Stimulated activated CD4-positive, alpha-beta T cell treated with anti-CD3 and anti-CD28 coated beads, Interleukin-4, amount 100 ng/mL, for 1 hour (primary cell): ENCODE measurements at regions not wholly inside any gene's neighbourhood (a gene's known extent, or its start where the extent isn't known, plus 50 kb on each side); places are given as distances from the start of the nearest gene placed in this dataset.
"Not testable (repeated sequence)": the region's sequence is repeated elsewhere in the genome, so short reads cannot be mapped to it uniquely, and the experiment has no call there.

Source experiments
- DNase-seq: peaks from one replicate; pipeline ENCODE4 v3.0.0-alpha.2; 2020

GRCh38 chr1:38153778-38154470 is 107.3 kb upstream of the POU3F1 start:
- DNase-seq, result no peak

GRCh38 chr1:38153066-38153777 is 106.6 kb upstream of the POU3F1 start:
- no peak for DNase-seq

- no peak for DNase-seq
Observed at GRCh38 chr1:38152351-38153065, 105.9 kb upstream of the POU3F1 start.

DNA sequence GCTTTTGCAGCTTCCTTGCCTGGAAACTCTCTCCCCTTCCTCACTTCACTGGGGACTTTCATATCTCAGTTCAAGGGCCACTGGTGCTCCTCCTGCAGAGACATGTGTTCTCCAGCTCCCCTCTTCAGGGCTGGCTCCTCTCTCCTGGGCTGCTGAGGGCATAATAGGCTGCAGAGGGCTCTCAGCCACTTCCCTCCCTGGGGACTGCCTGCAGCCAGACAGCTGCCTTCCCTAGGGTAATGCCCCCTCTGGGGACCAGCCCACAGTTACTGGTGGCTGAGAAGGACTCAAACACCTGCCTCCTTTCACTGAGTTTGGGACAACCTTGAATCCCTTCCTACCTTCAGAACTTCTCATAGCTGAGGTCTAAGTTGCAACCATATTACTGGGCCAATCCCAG is 104.8 kb upstream of the POU3F1 start:
- no peak for DNase-seq

DNA sequence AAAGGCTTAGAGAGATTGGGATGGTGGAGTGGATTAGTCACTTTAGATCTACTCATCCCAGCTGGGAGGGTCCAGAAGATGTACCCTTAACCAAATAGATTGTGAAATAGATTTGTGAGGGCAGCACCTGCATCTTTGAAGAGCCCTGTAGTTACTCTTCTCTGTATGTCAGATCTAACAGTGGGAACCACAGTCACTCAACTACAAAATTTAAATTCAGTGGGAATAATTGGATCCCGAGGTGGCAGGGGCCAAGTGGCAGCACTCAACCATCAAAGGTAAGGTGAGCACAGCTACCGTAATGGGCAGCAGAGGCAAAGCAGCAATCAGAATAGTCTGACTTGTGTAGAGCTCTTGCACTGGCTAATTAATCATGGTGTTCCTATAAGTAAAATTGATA is 99.5 kb upstream of the POU3F1 start:
- DNase-seq, result not testable (repeated sequence)

DNA sequence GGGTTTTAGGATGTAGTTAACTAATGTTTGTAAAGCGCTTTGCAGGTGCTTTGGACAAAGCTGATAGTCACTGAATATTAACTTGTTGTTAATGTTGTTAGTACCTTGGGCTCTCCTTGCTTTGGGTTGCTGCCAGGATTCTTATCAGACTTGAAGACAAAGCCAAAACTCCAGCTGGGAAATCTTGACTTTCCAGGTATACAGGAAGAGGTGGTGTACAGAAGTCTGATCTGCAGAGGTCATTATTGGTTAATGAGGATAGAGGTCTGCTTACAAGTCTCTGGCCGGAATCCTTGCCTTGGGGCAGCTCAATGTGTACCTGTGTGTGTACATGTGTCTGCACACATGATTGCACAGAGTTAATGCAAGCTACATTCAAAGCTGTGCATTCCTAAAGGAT is 96.0 kb upstream of the POU3F1 start:
- DNase-seq, result no peak

DNA sequence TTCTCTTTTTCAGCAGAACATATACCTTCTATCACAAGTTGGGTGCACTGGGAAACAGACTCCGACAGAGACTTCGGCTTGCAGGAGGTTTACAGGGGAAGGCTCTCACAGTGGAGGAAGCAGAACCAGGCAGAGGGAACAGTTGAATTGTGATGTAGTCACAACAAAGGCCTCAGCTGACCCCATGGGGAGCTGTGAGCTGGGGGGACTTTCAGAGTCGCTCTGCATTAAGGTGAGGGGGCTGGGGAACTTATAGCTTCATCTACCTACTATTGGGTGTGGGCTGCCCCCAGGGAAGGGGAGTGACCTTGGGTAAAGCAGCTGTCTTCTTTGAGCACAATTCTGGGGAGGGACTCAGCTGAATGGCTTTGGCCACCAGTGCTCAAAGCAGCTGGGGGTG is 94.9 kb upstream of the POU3F1 start:
- DNase-seq, result no peak

DNA sequence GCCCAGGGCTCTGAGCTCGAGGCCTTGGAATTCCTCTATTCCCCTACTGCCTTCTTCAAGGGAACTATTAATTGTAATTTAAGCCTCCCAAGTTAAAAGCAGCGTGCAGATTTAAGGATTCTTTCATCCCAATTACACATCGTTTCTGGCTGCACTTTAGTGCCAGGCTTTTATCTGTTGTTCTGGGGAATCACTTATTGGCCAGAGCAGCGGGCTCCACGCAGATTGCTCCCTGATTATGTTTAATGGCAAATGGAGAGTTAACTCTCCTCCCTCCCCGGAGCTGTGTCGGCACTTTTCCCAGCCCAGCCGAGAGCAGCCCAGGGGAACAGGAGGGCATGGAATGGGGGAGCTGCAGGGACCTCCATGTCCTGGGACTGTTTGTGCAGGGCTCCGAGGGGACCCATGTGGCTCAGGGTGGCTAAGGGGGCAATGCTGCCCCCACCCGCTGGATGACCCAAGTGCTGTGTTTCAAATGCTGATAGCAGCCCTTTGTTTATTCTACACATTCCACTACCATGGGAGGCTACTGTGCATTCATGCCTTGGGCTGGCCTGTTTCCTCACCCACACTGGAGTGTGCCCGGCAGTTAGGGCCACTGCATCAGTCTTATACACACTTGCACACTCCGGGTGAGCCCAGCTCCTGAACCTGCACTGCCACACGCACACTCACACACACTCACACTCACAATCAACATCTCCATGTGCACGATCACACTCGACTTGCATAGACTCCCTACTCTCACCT is 93.3 kb upstream of the POU3F1 start:
- no peak for DNase-seq

- DNase-seq, result no peak
Observed at GRCh38 chr1:38138498-38139233, 92.1 kb upstream of the POU3F1 start.

DNA sequence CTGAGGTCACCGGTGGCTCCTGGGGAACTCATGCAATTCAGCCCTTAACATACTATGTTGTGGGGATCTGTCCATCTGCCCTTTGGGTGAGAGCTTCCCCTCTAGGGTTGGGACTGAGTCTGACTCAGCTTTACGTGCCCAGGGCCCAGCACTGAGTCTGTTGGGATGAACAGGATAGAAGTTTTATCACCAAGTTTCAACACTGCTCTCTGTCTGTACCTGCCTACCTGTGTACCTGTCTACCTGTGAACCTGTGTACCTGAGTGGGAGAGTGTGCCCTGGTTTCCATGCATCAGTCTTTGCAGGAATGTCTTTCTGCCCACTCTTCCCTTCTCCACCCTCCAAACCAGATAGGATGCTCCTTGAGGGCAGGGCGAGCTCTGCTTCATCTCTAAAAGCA is 90.6 kb upstream of the POU3F1 start:
- no peak for DNase-seq

- DNase-seq, result no peak
Observed at GRCh38 chr1:38135625-38136414, 89.2 kb upstream of the POU3F1 start.

DNA sequence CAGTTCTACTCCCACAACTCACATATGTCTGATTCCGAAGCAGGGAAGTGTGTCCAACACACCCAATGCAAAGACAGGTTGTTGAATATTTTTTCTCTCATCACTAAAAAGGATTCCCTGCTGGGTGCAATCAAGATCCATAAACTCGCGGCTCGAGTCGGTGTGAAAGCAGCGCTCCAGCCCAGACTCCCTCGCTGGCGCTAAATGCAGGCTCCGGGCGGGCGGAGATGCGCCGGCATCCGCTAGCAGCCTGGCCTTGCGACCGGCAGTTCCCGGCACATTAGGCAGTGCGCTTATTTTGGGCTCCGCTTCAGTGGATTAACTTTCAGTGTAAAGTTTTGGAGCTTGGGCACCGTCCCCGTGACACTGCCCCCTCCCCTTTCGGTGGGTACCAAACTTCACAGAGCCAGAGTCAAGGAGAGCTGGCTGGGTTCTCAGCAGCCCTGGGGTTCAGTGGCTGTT is 87.7 kb upstream of the POU3F1 start:
- DNase-seq, result no peak

GRCh38 chr1:38133756-38134155 is 87.2 kb upstream of the POU3F1 start:
- no peak for DNase-seq

DNA sequence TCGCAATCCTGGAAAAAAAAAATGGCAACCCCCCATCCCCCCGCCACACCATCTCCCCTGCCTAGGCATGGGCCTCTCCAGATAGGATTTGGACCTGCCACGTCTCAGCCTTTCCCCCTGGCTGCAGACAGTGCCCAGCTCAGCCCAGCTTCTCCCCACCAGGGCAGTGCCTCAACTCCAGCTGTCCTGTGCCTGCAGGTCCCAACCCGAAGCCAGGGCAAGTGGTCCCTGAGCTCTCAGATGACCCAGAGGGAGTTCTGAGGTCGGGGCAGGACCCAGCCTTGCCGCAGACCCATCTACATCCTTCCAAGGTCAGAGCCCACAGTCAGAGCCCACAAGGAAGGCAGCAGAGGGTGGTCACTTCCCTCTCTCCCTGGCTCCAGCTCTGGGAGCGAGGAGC is 86.7 kb upstream of the POU3F1 start:
- DNase-seq, result no peak

- no peak for DNase-seq
Observed at GRCh38 chr1:38132681-38133080, 86.1 kb upstream of the POU3F1 start.

- DNase-seq, result no peak
Observed at GRCh38 chr1:38131024-38131585, 84.5 kb upstream of the POU3F1 start.

GRCh38 chr1:38129971-38130370 is 83.4 kb upstream of the POU3F1 start:
- no peak for DNase-seq

DNA sequence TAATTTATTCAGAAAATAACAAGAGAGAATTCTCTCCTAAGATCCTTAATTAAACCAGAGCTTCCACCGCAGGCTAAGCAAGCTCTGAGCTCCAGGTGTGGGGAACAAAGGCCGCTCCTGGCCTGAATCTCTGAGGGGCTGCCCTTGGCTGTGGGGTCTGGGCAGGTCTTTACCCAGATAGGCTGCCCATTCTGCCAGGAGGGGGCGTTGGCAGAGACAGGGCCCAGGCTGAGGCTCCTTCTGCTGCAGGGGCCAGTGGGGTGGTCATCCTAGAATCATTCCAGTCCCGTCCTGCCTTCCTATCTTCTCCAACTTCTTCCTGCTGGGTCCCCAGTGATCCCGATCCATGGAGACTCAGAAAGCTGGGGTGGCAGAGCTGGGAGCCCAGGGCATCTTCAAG is 82.9 kb upstream of the POU3F1 start:
- DNase-seq, result no peak

GRCh38 chr1:38128926-38129453 is 82.4 kb upstream of the POU3F1 start:
- DNase-seq, result no peak

GRCh38 chr1:38128511-38128910 is 81.9 kb upstream of the POU3F1 start:
- DNase-seq, result no peak

DNA sequence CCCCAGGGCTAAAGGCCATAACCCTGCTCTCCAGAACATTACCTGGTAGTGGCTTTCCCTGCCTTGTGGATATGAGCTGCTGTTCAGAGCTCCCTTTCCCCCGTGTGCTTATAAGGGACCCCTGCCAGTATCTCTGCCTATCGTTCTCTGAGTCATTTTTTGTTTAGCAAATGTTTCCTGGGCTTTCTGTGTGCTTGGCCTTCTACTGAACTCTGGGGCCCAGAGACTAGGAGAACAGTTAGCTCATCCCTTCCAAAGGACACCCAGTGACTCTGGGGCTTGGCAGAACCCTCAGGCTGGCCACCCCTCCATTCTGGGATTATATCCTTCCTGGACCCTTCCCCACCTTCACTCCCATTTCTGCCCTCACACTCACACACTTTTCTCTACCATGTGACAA is 80.8 kb upstream of the POU3F1 start:
- DNase-seq, result no peak
